Rectal smooth muscle tissue (tissue), 1 donor: ENCODE measurements at regions not wholly inside any gene's neighbourhood (a gene's known extent, or its start where the extent isn't known, plus 50 kb on each side); places are given as distances from the start of the nearest gene placed in this dataset.

Experiments
- H3K27ac ChIP-seq: one replicate; pipeline ENCODE4 v1.7.0; 2013; ENCODE audit warnings: low read depth, low read length, inconsistent platforms
- H3K27me3 ChIP-seq: one replicate; pipeline ENCODE4 v1.7.0; 2013; ENCODE audit warnings: low read length; ENCODE audit not compliant: control insufficient read depth, insufficient read depth
- H3K36me3 ChIP-seq: one replicate; pipeline ENCODE4 v1.7.0; 2013; ENCODE audit warnings: low read length; ENCODE audit not compliant: control insufficient read depth, insufficient read depth
- H3K4me1 ChIP-seq: one replicate; pipeline ENCODE4 v1.7.0; 2013; ENCODE audit warnings: low read length; ENCODE audit not compliant: control insufficient read depth, insufficient read depth
- H3K4me3 ChIP-seq: one replicate; pipeline ENCODE4 v1.7.0; 2013; ENCODE audit warnings: low read length
- H3K9ac ChIP-seq: one replicate; pipeline ENCODE4 v1.7.0; 2013; ENCODE audit warnings: low read length

- no peak overlapping the region for H3K9ac ChIP-seq
- H3K27me3 ChIP-seq, result no peaks in the 10 kb centered on the region
- no peak overlapping the region for H3K27ac ChIP-seq
- H3K4me1 ChIP-seq, result no peaks in the 10 kb centered on the region
- H3K4me3 ChIP-seq, result no peak overlapping the region
- no peaks in the 10 kb centered on the region for H3K36me3 ChIP-seq
Observed at GRCh38 chr1:83706354-83706938, 292.5 kb downstream of the TTLL7 start.

- H3K4me3 ChIP-seq, result no peak overlapping the region
- H3K9ac ChIP-seq, result no peak overlapping the region
Observed at GRCh38 chr1:83705091-83705490, 293.8 kb downstream of the TTLL7 start.

GRCh38 chr1:83704350-83704749, 294.6 kb downstream of the TTLL7 start:
- no peak overlapping the region for H3K4me3 ChIP-seq
- H3K36me3 ChIP-seq, result no peaks in the 10 kb centered on the region
- H3K27ac ChIP-seq, result no peak overlapping the region
- H3K27me3 ChIP-seq, result no peaks in the 10 kb centered on the region
- no peak overlapping the region for H3K9ac ChIP-seq
- no peaks in the 10 kb centered on the region for H3K4me1 ChIP-seq

More at GRCh38 chr1:83705091-83705490, 293.8 kb downstream of the TTLL7 start:
- H3K4me1 ChIP-seq, result no peaks in the 10 kb centered on the region
- H3K36me3 ChIP-seq, result no peaks in the 10 kb centered on the region
- no peak overlapping the region for H3K27ac ChIP-seq
- no peaks in the 10 kb centered on the region for H3K27me3 ChIP-seq

- H3K9ac ChIP-seq, result no peak overlapping the region
- no peaks in the 10 kb centered on the region for H3K4me1 ChIP-seq
- no peak overlapping the region for H3K27ac ChIP-seq
- H3K27me3 ChIP-seq, result no peaks in the 10 kb centered on the region
- no peaks in the 10 kb centered on the region for H3K36me3 ChIP-seq
- no peak overlapping the region for H3K4me3 ChIP-seq
Observed at GRCh38 chr1:83702356-83702755, 296.6 kb downstream of the TTLL7 start.

- H3K9ac ChIP-seq, result no peak overlapping the region
- no peak overlapping the region for H3K27ac ChIP-seq
- H3K4me3 ChIP-seq, result no peak overlapping the region
- no peaks in the 10 kb centered on the region for H3K4me1 ChIP-seq
- H3K27me3 ChIP-seq, result no peaks in the 10 kb centered on the region
- no peaks in the 10 kb centered on the region for H3K36me3 ChIP-seq
Observed at GRCh38 chr1:83701355-83701754, 297.6 kb downstream of the TTLL7 start.

- Histone ChIP-seq H3K9ac (no peak overlapping the region), H3K27ac (no peak overlapping the region), H3K27me3 (no peaks in the 10 kb centered on the region), H3K36me3 (no peaks in the 10 kb centered on the region), H3K4me1 (no peaks in the 10 kb centered on the region), H3K4me3 (no peak overlapping the region)
Observed at GRCh38 chr1:83698644-83699043, 300.3 kb downstream of the TTLL7 start.

- no peak overlapping the region for H3K9ac ChIP-seq
- H3K36me3 ChIP-seq, result no peaks in the 10 kb centered on the region
- H3K27me3 ChIP-seq, result no peaks in the 10 kb centered on the region
- H3K27ac ChIP-seq, result no peak overlapping the region
- H3K4me1 ChIP-seq, result no peaks in the 10 kb centered on the region
- H3K4me3 ChIP-seq, result no peak overlapping the region
Observed at GRCh38 chr1:83697961-83698360, 301.0 kb downstream of the TTLL7 start.

GRCh38 chr1:83697220-83697619, 301.7 kb downstream of the TTLL7 start:
- H3K36me3 ChIP-seq, result no peaks in the 10 kb centered on the region
- no peak overlapping the region for H3K27ac ChIP-seq
- H3K4me1 ChIP-seq, result no peaks in the 10 kb centered on the region
- H3K4me3 ChIP-seq, result no peak overlapping the region
- H3K27me3 ChIP-seq, result no peaks in the 10 kb centered on the region
- H3K9ac ChIP-seq, result no peak overlapping the region

- Histone ChIP-seq H3K4me1 (no peaks in the 10 kb centered on the region), H3K27ac (no peak overlapping the region), H3K36me3 (no peaks in the 10 kb centered on the region), H3K27me3 (no peaks in the 10 kb centered on the region), H3K9ac (no peak overlapping the region), H3K4me3 (no peak overlapping the region)
Observed at GRCh38 chr1:83694449-83694848, 304.5 kb downstream of the TTLL7 start.

GRCh38 chr1:83693427-83694126, 305.4 kb downstream of the TTLL7 start:
- Histone ChIP-seq H3K4me3 (peak overlapping the region; percentile 0), H3K4me1 (no peaks in the 10 kb centered on the region), H3K27me3 (no peaks in the 10 kb centered on the region), H3K36me3 (no peaks in the 10 kb centered on the region), H3K9ac (no peak overlapping the region), H3K27ac (no peak overlapping the region)

- no peak overlapping the region for H3K9ac ChIP-seq
- no peak overlapping the region for H3K27ac ChIP-seq
- no peaks in the 10 kb centered on the region for H3K27me3 ChIP-seq
- H3K4me3 ChIP-seq, result peak overlapping the region; percentile 52
- no peaks in the 10 kb centered on the region for H3K36me3 ChIP-seq
- H3K4me1 ChIP-seq, result no peaks in the 10 kb centered on the region
Observed at GRCh38 chr1:83692524-83693381, 306.2 kb downstream of the TTLL7 start.

GRCh38 chr1:83691953-83692500, 306.9 kb downstream of the TTLL7 start:
- H3K4me3 ChIP-seq, result no peak overlapping the region

More at GRCh38 chr1:83691953-83692500, 306.9 kb downstream of the TTLL7 start:
- Histone ChIP-seq H3K36me3 (no peaks in the 10 kb centered on the region), H3K27ac (no peak overlapping the region), H3K9ac (no peak overlapping the region), H3K4me1 (no peaks in the 10 kb centered on the region), H3K27me3 (no peaks in the 10 kb centered on the region)
